Gastroesophageal sphincter (tissue), 4 donors: ENCODE measurements at regions not wholly inside any gene's neighbourhood (a gene's known extent, or its start where the extent isn't known, plus 50 kb on each side); places are given as distances from the start of the nearest gene placed in this dataset.

ENCODE experiments used
- ATAC-seq: fragments of 150-250 bp; one replicate; pipeline ENCODE4 v1.9.1; 2016; ENCODE audit warnings: mild to moderate bottlenecking, moderate library complexity
- H3K27ac ChIP-seq, 4 donors: fragments of 200-600 bp; sonication (generic) in 3 of 4; 1 replicate in 3 of 4; 2 replicates in 1 of 4; pipeline ENCODE4 v1.5.1; 2016 to 2019
- H3K27me3 ChIP-seq: fragments of 200-600 bp; sonication (generic); one replicate; pipeline ENCODE4 v1.5.1; 2019
- H3K36me3 ChIP-seq, 2 donors: fragments of 200-600 bp; sonication (generic); one replicate each; pipeline ENCODE4 v1.5.1; 2019; ENCODE audit warnings: control low read depth in 1 of 2
- H3K4me1 ChIP-seq, 3 donors: fragments of 200-600 bp; sonication (generic); 1 replicate in 2 of 3; 2 replicates in 1 of 3; pipeline ENCODE4 v1.5.1; 2016 to 2019; ENCODE audit warnings: control low read depth in 2 of 3
- H3K4me3 ChIP-seq, 2 donors: fragments of 200-600 bp; sonication (generic); one replicate each; pipeline ENCODE4 v1.5.1; 2019; ENCODE audit warnings: mild to moderate bottlenecking in 1 of 2, moderate library complexity in 1 of 2
- H3K9me3 ChIP-seq, 3 donors: fragments of 200-600 bp; sonication (generic); one replicate each; pipeline ENCODE4 v1.5.1; 2017 to 2019; ENCODE audit warnings: control low read depth in 2 of 3
- CTCF ChIP-seq, 4 experiments: fragments of 200-600 bp in 2 of 4; fragments of 450-650 bp in 2 of 4; sonication (generic) in 1 of 4; IDR thresholded peaks; one replicate each; pipeline ENCODE4 v1.5.1; 2017 to 2019; ENCODE audit warnings: antibody characterized with exemption in 4 of 4, mild to moderate bottlenecking in 2 of 4, moderate library complexity in 2 of 4
- EP300 ChIP-seq: sonication (generic); formaldehyde crosslinking; IDR thresholded peaks from one replicate; pipeline ENCODE4 v1.6.1; 2017; ENCODE audit warnings: antibody characterized with exemption, mild to moderate bottlenecking
- POLR2A ChIP-seq, 2 donors: fragments of 450-650 bp; IDR thresholded peaks; one replicate each; pipeline ENCODE4 v1.6.1; 2017; ENCODE audit warnings: antibody characterized with exemption in 2 of 2, mild to moderate bottlenecking in 2 of 2, moderate library complexity in 1 of 2
- POLR2AphosphoS5 ChIP-seq: sonication (generic); formaldehyde crosslinking; IDR thresholded peaks from one replicate; pipeline ENCODE4 v1.6.1; 2017; ENCODE audit warnings: antibody characterized with exemption
- WGBS, 2 donors: methylation state at CpG; one replicate each; pipeline ENCODE4 v1.1.5; 2018; ENCODE audit warnings: low coverage in 1 of 2; 5-methylcytosine and 5-hydroxymethylcytosine counted together

DNA sequence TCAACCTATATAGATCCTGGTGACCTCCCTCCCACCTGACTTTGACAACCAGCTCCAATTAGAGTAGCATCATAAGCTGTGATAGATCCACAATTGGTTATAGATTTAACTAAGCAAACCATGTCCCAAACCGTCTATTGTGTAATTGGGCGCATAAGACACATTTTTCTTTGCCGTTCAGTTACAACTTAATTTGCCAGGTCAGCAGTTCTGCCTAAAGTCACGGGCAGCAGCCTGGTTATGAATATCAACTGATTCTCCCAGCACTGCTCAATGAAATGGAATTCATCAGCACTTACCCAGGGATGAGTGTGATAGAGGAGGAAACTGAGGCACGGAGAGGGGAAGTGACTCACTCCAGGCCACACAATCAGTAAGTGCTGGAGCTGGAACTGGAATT, 73.4 kb downstream of the KLHDC7A start:
- WGBS, 2 donors = 44 to 57% methylated on average over 5 of the region's 5 CpGs
- H3K27ac ChIP-seq = no peak overlapping the region
- H3K4me1 ChIP-seq = peaks cover 0 to 11% (median 0%) of the 10 kb centered on the region in 3 donors
- H3K36me3 ChIP-seq = no peaks in the 10 kb centered on the region
- no peak for ATAC-seq
- peaks cover 96% of the 10 kb centered on the region for H3K27me3 ChIP-seq
- no peak for TF ChIP-seq EP300
- no peak for TF ChIP-seq CTCF (IDR thresholded peaks at IDR 0.05)
- no peak for TF ChIP-seq POLR2AphosphoS5
- H3K4me3 ChIP-seq = no peak overlapping the region
- no peaks in the 10 kb centered on the region for H3K9me3 ChIP-seq

DNA sequence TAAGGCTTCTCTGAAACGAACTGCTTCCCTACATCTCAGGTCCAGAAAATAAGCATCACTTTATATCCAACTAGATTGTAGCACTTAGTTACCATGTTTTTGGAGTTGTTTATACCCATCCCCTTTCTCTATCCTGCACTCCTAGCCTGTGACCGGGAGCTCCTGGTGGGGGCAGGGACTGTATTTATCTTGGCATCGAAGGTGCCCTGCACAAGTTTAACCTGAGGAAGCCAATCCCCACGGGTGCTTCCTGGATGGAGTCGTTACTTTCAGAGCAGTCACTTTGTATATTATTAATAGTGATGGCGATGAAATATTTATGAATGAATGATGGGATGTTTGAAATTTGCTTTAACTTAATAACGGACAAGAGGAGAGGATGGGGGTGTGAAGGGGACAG, 73.9 kb downstream of the KLHDC7A start:
- WGBS, 2 donors = 3 to 14% methylated on average over 6 of the region's 7 CpGs
- H3K4me1 ChIP-seq = peaks cover 0 to 11% (median 0%) of the 10 kb centered on the region in 3 donors
- no peaks in the 10 kb centered on the region for H3K9me3 ChIP-seq
- peaks cover 98% of the 10 kb centered on the region for H3K27me3 ChIP-seq
- no peak overlapping the region for H3K4me3 ChIP-seq
- H3K27ac ChIP-seq = no peak overlapping the region
- no peak for ATAC-seq
- no peak for TF ChIP-seq POLR2AphosphoS5
- TF ChIP-seq CTCF (IDR thresholded peaks at IDR 0.05) = no peak
- no peak for TF ChIP-seq POLR2A (IDR thresholded peaks at IDR 0.05)
- no peak for TF ChIP-seq EP300
- H3K36me3 ChIP-seq = no peaks in the 10 kb centered on the region

DNA sequence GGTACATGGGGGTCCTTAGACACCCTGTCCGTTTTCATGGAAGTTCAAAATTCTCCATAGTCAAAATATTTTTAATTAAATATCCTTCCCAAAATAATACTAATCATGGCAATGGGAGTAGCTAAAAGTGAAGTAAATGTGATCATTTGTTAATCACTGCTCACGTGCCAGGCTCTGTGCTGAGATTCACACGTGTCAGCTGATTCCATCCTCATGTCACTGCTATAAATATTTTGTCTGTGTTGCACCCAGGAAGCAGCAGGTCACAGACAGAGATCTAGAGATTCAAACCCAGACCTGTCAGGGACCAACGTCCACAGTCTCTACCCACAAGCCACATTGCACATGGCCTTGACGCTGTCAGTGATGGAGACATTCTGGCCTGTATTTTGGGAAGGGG, 74.3 kb downstream of the KLHDC7A start:
- no peak overlapping the region for H3K4me3 ChIP-seq
- H3K27me3 ChIP-seq = peaks cover 99% of the 10 kb centered on the region
- H3K4me1 ChIP-seq = peaks cover 0 to 11% (median 0%) of the 10 kb centered on the region in 3 donors
- no peaks in the 10 kb centered on the region for H3K36me3 ChIP-seq
- no peaks in the 10 kb centered on the region for H3K9me3 ChIP-seq
- H3K27ac ChIP-seq = no peak overlapping the region
- 40 to 61% methylated on average over 3 to 5 of the region's 5 CpGs for WGBS, 2 donors
- TF ChIP-seq CTCF (IDR thresholded peaks at IDR 0.05) = no peak
- TF ChIP-seq POLR2A (IDR thresholded peaks at IDR 0.05) = no peak
- TF ChIP-seq POLR2AphosphoS5 = no peak
- no peak for TF ChIP-seq EP300
- ATAC-seq = no peak

GRCh38 chr1:18556364-18556763, 74.3 kb upstream of the PAX7 start:
- ATAC-seq = no peak
- Histone ChIP-seq H3K36me3 (no peaks in the 10 kb centered on the region), H3K4me3 (no peak overlapping the region), H3K9me3 (peaks cover 0 to 6% (median 0%) of the 10 kb centered on the region in 3 donors), H3K27me3 (peaks cover 99% of the 10 kb centered on the region), H3K4me1 (peaks cover 0 to 11% (median 0%) of the 10 kb centered on the region in 3 donors), H3K27ac (no peak overlapping the region)
- WGBS, 2 donors = 47 to 55% methylated on average over 2 to 3 of the region's 4 CpGs
- TF ChIP-seq POLR2AphosphoS5 (no peak), CTCF (IDR thresholded peaks at IDR 0.05) (peak in 1 of 4 experiments; percentile 10), POLR2A (IDR thresholded peaks at IDR 0.05) (no peak)

GRCh38 chr1:18557621-18558465, 72.8 kb upstream of the PAX7 start:
- H3K27me3 ChIP-seq = peaks cover 99% of the 10 kb centered on the region
- peaks cover 0 to 11% (median 0%) of the 10 kb centered on the region in 3 donors for H3K4me1 ChIP-seq
- no peaks in the 10 kb centered on the region for H3K36me3 ChIP-seq
- peaks cover 0 to 6% (median 0%) of the 10 kb centered on the region in 3 donors for H3K9me3 ChIP-seq
- H3K27ac ChIP-seq = no peak overlapping the region
- peak; percentile 25 for ATAC-seq
- WGBS, 2 donors = 3 to 9% methylated on average over 10 to 12 of the region's 29 CpGs
- H3K4me3 ChIP-seq = no peak overlapping the region
- TF ChIP-seq EP300 = no peak
- TF ChIP-seq CTCF (IDR thresholded peaks at IDR 0.05) = no peak
- no peak for TF ChIP-seq POLR2A (IDR thresholded peaks at IDR 0.05)
- TF ChIP-seq POLR2AphosphoS5 = no peak
